HG03280 (cell line): ENCODE measurements at regions not wholly inside any gene's neighbourhood (a gene's known extent, or its start where the extent isn't known, plus 50 kb on each side); places are given as distances from the start of the nearest gene placed in this dataset.

Source experiments
- ATAC-seq: cut with Tn5 transposase; IDR thresholded peaks from one replicate; pipeline ENCODE4 v1.9.1; 2021; ENCODE audit warnings: mild to moderate bottlenecking, moderate library complexity; ENCODE audit not compliant: unreplicated experiment

DNA sequence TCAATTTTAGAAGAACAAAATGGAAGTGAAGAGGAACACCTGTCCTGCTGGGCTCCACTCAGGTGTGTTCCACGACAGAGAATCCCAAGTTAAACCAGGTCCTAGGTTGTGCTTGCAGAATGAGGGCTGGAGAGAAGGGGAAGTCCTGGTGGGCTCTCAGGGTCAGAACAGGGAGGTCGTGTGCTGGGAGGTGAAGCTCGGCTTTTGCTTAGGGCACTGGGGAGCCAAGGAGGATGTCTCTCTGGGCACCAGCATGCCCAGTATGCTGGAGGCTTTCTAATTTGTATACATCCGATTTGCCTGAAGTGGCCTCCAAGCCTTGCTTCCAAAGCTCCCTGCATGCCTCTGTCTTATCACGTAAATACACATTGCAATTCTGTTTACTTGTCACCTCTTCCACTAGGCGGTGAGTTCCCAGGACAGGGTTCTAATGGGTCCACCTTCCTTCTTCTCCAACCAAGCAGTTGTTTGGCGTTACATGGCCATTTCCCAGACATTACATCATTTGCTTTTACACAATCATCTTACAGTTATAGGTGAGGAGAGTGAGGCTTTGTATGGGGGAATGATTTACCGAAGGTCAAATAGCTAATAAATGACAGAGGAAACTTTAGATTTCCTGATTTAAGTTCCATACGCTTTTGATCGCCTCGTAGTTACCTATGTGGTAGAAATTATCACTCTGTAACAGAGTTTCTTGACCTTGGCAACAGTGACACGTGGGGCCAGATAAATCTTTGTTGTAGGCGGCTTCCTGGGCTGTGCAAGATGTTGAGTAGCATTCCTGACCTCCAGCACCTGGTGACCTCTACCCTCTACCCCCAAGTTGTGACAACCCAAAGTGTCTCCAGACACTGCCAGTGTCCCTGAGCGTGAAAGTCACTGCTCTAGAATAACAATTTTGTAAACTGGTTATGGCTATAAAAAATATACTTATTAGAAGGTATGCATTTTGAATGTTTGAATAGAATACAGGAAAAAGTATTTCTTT, 901.5 kb downstream of the TBC1D22A start:
- no peak for ATAC-seq

DNA sequence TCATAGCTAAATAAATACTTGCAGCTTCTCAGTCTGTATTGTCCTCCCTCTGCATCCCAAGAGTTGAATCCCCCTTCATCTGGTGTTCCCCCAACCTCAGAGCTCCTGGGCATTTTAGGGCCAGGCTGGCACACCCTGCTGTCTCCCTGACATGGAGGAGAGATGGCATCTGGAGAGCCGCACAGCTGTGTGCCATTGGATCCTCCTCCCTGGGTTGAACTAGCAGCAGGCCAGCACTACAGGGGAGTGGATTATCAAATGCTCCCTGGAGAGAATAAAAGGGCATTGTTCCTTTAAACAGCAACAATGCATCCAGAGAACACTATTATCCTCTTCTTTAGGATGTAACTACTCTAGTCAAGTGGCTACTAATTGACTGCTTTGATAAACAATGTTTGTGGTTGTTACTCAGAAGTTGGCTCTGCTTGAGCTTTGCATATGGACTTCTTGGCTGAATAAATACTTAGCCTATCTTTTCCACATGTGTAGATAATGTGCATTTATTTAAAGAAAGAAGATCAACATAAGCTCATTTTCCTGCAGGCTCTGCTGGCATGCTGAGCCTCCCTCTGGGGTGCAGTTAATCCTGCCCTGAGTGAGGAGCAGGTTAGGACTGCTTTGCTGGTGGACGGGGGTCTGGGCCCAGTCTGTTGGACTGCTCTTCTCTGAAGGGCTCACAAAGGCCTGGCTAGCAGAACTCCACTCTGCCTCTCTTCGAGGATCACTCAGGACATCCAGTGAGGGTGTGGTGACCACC, 897.2 kb downstream of the TBC1D22A start:
- no peak for ATAC-seq

DNA sequence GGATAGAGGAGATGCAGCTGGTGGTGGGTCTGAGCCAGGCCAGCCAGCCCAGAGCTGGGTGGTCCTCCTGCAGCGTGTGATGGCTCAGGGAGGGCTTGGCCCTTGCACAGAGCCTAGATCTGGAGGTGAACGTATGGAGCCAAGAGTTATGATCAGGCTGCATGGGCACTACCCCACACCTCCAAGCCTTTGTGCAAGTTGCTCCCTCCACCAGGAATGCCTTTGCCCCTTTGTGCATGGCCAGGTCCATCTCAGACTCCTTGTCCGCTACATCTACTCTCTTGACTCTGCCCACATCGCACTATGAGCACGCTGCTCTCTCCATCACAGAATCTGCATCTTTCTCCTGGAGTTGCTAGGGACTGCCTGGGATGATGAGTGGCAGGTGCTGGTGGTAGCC, 895.7 kb downstream of the TBC1D22A start:
- no peak for ATAC-seq

DNA sequence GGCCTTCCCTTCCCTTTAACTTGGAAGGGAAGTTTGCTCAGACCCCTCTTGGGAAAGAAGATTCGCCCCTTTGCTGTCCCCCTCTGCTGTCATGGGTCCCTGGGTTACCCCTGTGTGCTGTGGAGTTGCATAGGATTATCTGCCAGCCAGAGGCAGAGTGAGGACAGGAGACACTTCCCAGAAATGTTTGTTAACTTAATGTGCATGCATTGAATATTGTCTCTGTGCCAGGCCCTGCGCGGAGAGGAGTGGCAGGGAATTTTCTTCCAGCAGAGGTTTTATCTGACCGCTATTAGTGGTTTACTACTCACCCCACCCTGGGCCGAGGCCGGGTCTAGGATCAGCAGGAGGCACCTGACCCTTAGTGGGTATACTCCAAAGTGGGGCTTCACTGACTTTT, 894.8 kb downstream of the TBC1D22A start:
- ATAC-seq, result no peak

DNA sequence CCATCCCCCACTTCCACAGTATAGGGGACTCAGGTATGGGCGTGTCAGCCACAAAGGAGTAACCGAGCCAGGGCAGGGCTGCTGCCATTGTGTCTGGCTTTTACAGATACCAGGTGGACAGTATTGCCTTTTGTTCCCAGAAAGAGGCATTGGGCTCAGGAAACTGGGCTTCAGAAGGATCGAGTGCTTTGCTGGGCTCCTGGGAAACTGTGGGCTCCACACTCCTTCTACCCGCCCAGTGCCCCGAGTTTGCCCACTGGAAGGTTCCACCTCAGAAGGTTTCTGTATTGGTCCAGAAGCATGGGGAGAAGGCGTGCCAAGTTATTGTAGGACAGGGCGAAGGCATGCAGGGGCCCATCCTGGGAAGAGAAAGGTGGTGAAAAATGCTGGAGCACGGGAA, 894.4 kb downstream of the TBC1D22A start:
- ATAC-seq, result no peak

DNA sequence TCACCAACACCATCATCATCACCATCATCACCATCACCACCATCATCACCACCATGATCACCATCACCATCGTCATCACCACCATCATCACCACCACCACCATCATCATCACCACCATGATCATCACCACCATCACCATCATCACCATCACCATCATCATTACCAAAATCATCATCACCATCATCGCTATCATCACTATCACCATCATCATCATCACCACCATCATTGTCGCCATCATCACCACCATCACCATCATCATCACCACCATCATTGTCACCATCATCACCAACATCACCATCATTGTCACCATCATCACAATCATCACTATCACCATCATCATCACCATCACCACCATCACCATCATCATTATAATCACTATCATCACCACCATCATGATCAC, 893.5 kb downstream of the TBC1D22A start:
- ATAC-seq, result no peak

DNA sequence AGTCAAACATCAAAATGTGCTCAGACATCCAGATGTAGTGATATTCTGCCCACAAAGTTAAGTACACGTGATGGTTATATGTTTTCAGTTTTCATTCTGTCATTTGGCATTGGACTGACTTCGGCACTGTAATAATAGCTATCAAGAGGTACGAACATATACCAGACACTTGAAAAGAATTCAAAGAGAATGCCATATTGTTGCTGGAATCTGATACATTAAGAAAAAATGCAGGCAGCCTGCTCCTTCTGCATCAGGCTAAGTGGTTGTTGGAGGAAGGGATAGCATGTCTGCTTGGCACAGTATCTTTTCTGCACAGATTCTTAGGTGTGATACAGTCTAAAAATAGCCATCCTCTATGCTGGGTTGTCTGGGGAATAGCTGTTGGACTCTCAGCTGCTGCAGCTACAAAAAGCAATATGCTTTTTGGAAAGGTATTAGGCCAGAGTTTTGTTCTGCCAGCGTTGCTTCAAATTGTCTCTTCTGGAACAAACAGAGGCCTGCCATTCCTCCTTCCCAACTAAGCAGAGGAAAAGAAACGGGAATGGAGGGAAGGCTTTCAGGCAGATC, 892.6 kb downstream of the TBC1D22A start:
- ATAC-seq, result no peak

DNA sequence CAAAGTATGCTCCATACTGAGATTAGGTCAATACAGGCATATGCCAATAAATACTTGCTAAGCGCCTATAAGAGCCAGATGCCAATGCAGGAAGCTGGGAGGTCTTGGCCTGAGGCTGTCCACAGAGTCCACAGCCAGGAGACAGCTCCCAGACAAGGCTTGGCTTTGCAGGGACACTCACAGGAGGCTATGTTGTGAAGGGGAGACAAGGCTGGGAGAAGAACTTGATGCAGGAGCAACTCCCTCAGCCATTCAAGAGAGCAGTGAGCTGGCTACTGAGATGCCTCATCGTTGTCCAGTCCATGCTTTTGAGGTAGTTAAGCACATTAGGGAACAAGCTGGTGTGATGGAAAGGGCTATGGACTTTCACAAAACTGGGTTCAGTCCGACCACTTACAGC, 891.5 kb downstream of the TBC1D22A start:
- no peak for ATAC-seq

DNA sequence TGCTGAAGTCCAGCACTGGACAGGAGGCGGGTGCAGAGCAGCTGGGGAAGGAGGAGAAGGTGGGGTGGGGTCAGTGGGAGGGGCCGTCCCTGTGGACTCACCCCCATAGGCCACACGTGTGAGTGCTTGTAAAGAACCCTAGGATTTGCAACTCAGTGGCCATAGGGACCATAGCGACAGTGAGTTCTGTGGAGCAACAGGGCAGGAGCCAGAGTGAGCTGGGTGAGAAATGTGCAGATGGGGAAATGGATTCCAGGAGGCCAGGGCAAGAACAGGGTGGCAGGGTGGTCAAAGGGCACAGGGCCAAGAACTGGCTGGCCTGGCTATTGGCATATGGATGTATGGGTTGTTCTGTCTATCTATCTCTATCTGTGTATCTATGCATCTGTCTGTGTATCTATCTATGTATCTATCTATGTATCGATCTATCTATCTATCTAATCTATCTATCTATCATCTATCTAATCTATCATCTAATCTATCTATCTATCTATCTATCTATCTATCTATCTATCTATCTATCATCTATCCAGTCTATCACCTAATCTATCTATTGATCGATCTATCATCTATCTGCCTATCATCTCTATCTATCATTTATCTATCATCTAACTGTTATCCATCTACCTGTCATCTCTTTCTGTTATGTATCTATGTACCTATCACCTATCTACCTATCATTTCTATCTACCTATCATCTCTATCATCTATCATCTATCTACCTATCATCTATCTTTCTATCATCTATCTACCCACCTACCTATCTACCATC, 889.0 kb downstream of the TBC1D22A start:
- ATAC-seq, result no peak

DNA sequence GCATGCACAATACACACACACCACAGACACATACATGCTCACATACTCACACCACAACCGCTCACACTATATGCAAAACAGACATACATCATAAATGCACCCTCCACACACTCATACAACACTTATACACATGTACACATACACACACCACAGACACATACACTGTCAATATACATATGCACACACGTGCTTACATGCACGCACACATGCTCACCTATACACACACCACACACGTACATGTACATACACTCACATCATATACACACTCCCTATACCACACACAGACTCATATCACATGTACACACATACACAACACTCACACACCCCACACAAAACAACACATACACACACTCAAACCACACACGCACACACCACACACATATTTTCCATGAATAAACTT, 885.3 kb downstream of the TBC1D22A start:
- ATAC-seq, result no peak

DNA sequence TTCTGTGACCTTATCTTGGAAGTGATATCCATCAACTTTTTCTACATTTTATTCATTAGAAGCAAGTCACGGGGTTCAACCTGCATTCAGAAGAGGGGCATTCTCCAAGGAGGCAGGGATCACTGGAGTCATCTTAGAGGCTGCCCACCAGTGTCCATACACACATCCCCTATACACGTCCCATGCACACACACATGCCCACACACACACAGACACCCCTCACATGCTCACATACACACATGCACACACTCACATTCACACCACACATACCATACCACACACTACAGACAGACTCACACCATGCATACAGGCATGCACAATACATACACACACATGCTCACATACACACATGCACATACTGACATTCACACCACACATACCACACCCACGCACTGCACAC, 884.7 kb downstream of the TBC1D22A start:
- ATAC-seq, result no peak

DNA sequence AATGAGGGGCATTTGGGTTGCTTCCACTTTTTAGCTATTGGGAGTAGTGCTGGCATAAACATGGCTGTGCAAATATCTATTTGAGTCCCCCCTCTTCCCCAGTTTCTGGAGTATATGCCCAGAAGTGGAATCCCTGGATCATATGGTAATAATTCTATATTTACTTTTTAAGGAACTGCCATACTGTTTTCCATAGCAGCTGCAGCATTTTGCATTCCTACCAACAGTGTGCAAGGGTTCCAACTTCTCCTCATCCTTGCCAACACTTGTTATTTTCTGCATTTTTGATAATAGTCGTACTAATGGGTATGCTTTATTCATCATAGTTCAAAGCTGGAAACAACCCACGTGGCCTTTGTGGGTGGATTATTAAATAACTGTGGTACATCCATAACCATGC, 883.5 kb downstream of the TBC1D22A start:
- ATAC-seq, result no peak

DNA sequence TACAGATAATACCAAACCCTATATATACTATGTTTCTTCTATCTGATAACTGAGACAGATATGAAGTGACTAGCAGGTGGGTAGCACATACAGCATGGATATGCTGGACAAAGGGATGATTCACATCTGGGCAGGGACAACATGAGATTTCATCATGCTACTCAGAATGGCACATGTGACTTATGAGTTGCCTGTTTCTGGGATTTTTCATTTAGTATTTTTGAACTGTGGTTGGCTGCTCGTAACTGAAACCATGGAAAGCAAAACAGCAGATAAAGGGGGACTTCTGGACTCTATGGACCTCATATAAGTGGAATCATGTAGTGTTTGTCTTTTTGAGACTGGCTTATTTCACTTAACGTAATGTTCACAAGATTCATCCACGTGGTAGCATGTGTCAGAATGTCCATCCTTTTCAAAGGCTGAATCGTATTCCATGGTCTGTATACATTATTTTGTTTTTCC, 883.0 kb downstream of the TBC1D22A start:
- no peak for ATAC-seq

DNA sequence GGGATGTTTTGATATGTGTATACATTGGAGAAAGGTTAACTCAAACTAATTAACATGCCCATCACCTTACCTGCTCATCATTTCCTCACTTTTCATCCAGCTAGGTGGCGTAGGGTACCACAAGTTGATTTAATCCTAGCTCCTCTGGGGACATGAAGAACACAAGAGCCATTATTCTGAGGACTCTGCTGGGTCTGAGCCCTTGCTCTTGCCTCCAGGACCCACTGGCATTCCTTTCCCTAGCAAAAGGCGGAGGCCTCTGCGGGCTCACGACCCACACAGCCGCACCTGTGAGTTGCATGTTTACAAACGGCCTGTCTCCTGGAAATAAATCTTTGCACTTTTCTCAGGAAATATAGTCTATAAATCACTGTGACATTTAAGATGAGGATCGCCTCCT, 871.9 kb downstream of the TBC1D22A start:
- ATAC-seq, result no peak

DNA sequence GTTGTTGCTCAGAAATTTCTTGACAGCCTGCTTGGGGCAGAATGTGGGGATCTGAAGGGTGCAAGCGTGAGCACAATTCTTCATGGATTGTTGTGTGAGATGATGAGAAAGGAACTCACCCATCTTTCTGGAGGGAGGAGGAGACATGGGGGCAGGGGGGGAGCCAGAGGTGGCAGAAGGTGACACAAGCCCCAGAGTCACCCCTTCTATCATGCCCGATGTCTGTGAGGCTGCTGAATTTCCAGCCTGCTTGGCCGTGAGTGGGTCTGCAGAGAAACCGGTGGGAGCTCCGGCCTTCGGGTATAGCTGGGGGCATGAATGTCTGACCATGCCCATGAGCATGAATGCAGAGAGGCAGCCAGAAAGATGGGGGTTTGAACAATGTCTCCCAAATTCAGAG, 870.7 kb downstream of the TBC1D22A start:
- ATAC-seq, result no peak

DNA sequence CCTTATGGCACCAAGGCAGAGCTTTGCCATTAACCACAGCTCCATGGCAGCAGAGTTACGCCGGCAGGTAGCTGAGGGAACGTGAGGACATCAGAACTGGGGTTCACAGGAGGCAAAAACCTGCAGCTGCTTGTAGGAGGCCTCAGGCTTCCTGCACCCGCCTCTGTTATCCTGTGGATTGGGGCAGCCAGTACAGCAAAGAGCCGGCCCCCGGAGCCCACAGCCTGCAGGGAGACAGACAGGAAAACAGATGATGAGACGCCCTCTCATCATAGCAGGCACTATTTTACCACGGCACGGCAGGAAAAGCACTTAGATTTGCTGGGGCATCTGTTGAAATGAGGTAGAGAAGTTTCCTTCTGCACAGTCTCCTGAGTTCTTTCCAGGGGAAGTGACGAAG, 870.3 kb downstream of the TBC1D22A start:
- ATAC-seq, result no peak

DNA sequence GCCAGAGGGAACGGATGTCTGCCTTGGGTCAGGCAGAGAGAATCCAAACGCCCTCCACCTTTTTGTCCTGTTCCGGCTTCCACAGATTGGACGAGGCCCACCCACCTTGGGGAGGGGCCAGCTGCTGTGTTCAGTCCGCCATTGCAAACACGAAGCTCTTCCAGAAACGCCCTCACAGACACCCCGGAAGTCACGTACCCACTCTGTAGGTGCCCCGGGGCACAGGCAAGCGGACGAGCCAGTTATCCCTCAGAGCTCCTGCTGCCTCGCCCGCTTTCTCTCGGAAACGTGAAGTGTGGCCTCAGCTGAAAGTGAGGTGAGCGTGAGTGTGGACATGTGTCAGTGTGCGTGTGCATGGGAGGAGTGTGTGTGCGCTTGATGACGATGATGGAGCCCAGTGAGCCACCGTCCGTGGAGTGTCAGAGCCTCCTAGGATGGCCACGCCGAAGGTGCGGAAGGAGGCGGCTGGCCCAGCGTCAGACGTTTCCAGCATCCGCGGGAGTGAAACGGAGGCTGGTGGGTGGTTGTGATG, 869.2 kb downstream of the TBC1D22A start:
- ATAC-seq, result no peak

DNA sequence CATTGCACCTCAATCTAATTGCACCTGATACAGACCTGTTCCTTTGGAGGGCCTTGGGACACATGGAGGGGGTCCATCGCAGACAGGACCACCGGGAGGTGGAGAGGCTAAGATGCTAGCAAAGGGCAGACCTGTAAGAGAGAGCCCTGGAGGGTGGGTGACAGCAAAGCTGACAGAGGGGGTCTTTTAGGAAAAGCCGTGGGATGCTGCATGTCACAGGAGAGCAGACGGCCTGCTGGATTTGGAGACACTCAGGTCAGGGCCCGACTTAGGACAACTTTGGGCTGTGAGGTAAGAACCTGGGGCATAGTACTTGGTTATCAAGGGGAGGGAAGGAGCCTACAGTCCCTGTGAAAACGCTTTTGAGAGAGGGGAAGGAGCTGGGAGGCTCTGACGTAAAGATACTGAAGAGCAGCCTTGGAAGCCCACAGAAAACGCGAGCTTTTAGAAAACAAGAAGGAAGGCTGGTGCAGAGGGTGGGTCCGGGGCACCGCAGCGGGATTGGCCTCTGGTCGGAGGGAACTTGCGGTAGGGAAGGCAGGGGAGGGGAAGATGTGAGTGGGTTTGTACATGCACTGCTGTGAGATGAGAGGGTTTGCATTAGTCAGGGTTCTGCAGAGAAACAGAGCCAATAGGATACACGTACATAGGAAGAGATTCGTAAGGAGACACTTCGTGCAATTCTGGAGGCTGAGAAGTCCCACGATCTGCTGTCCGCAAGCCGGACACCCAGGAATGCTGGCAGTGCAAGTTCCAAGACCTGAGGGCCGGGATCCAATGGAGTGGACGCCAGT, 868.5 kb downstream of the TBC1D22A start:
- ATAC-seq, result no peak

DNA sequence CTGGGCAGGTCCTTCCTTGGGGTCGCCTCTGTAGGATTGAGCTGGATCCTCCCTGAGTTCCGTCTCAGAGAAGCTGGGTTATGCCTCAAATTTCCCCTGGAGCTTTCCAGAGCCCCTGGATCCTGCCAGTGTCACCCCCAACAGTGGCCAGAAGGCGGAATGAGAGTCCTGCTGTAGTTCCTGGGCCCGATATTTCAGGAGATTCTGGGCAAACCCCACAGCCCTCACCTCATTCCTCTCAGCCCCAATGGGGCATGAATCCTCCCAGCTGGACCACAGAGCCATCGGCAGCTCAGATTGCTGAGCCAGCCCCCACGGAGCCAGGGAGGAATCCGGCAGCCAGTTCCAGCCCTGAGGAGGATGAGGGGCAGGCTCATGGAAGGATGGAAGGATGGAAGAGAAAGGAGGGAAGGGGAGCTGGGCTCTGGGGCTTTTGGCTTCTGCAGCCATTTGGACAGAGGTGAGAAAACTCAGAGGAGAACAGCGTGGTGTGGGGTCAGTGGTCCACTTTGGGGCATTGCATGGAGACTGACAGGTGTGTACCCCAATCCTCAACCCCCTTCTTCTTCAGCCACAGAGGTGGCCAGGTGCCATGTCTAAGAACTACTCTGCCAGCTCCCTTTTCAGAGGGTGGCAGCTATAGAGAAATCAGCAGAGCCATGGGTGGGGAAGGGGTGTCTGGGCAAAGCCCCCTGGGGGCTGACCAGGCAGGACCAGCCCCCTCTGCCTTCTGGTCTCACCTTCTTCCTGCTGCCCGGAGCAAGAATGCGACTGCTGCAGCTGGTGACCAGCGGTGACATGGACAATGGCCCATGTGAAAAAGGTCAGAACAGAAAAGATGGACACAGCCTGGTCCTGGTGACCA, 867.6 kb downstream of the TBC1D22A start:
- ATAC-seq, result no peak
